Panc1 (cell line): ENCODE measurements at regions not wholly inside any gene's neighbourhood (a gene's known extent, or its start where the extent isn't known, plus 50 kb on each side); places are given as distances from the start of the nearest gene placed in this dataset.
"Not testable (repeated sequence)": the region's sequence is repeated elsewhere in the genome, so short reads cannot be mapped to it uniquely, and the experiment has no call there.

ENCODE experiments used
- ATAC-seq: fragments of 200-7000 bp; cut with Tn5 transposase; 2 replicates; pipeline ENCODE4 v1.9.1; 2020; ENCODE audit warnings: mild to moderate bottlenecking, moderate library complexity
- BruUV-seq: library from RNA; stranded (reverse); fragments of 400-500 nt; replicated peaks from 2 replicates; lab custom pipeline; 2021; lab: Mats Ljungman, UMichigan
- CTCF ChIA-PET: fragments of 300-600 bp; sonication (Branson Sonifier 250); formaldehyde crosslinking; loops from one replicate; lab custom pipeline; 2022; ENCODE audit warnings: antibody characterized with exemption; lab: Charles Lee
- POLR2A ChIA-PET: fragments of 300-600 bp; sonication (Branson Sonifier 250); formaldehyde crosslinking; loops from one replicate; lab custom pipeline; 2022; ENCODE audit warnings: antibody characterized with exemption; lab: Charles Lee
- DNase-seq: peaks from one replicate; pipeline ENCODE4 v3.0.0-alpha.2; 2010; ENCODE audit warnings: low read depth, low spot score
- H3K27ac ChIP-seq: 2 replicates; pipeline ENCODE4 v1.5.1; 2011; ENCODE audit warnings: mild to moderate bottlenecking, low read length, inconsistent platforms
- H3K27me3 ChIP-seq: fragments of 200-500 bp; sonication (Bioruptor generic); 2 replicates; pipeline ENCODE4 v1.6.0; 2014; ENCODE audit warnings: low read length, inconsistent platforms; ENCODE audit not compliant: control insufficient read depth, insufficient read depth
- H3K36me3 ChIP-seq: fragments of 200-500 bp; sonication (Bioruptor generic); 2 replicates; pipeline ENCODE4 v1.5.1; 2014; ENCODE audit warnings: inconsistent platforms, mild to moderate bottlenecking, low read length, moderate library complexity; ENCODE audit not compliant: control insufficient read depth, insufficient read depth
- H3K4me1 ChIP-seq: 2 replicates; pipeline ENCODE4 v1.5.1; 2011; ENCODE audit warnings: inconsistent platforms, mild to moderate bottlenecking, low read length, moderate library complexity; ENCODE audit not compliant: control insufficient read depth, insufficient read depth
- H3K4me3 ChIP-seq, 2 experiments: 2 replicates each; pipeline ENCODE4 v1.5.1; 2011 to 2012; ENCODE audit warnings: low read depth in 2 of 2, low read length in 2 of 2, mild to moderate bottlenecking in 2 of 2, inconsistent platforms in 1 of 2, moderate library complexity in 1 of 2
- H3K9me3 ChIP-seq: fragments of 200-500 bp; sonication (Bioruptor generic); 2 replicates; pipeline ENCODE4 v1.5.1; 2014; ENCODE audit warnings: low read depth, mild to moderate bottlenecking, inconsistent platforms, low read length, moderate library complexity; ENCODE audit not compliant: control insufficient read depth, insufficient read depth
- CTCF ChIP-seq: fragments of 450-650 bp; IDR thresholded peaks from 2 replicates; pipeline ENCODE4 v1.5.1; 2017; ENCODE audit warnings: mild to moderate bottlenecking
- POLR2AphosphoS5 ChIP-seq: IDR thresholded peaks from 2 replicates; pipeline ENCODE4 v1.6.1; 2012; ENCODE audit warnings: mild to moderate bottlenecking, low read depth, low read length, moderate library complexity
- REST ChIP-seq, 2 experiments: IDR thresholded peaks; 2 replicates each; pipeline ENCODE4 v1.6.1; 2011 to 2012; ENCODE audit warnings: low read depth in 2 of 2, control low read depth in 1 of 2, low read length in 1 of 2, mild to moderate bottlenecking in 1 of 2, moderate library complexity in 1 of 2; ENCODE audit not compliant: insufficient read depth in 1 of 2
- SIN3A ChIP-seq: IDR thresholded peaks from 2 replicates; pipeline ENCODE4 v1.6.1; 2012; ENCODE audit warnings: low read depth, mild to moderate bottlenecking, low read length, moderate library complexity, borderline replicate concordance; ENCODE audit not compliant: insufficient read depth
- TCF7L2 ChIP-seq: IDR thresholded peaks from 2 replicates; pipeline ENCODE4 v1.6.1; 2011; ENCODE audit warnings: mild to moderate bottlenecking, low read depth, low read length, inconsistent platforms
- in situ Hi-C: cut with HindIII; loops from 2 replicates; pipeline ENCODE4 v1.10.0; 2016; ENCODE audit warnings: low sequenced_read_pairs, low pct_unique_long_range_greater_than_20kb
- intact Hi-C: fragments of 100-400 bp; cut with micrococcal nuclease; formaldehyde crosslinking; loops from one replicate; pipeline ENCODE4 v1.10.0; 2022; ENCODE audit not compliant: unreplicated experiment

GRCh38 chr12:47337581-47337980, 257.8 kb upstream of the AMIGO2 start:
- Histone ChIP-seq H3K27ac (no peak overlapping the region), H3K4me3 (no peak overlapping the region), H3K4me1 (no peaks in the 10 kb centered on the region), H3K27me3 (no peaks in the 10 kb centered on the region), H3K36me3 (no peaks in the 10 kb centered on the region), H3K9me3 (no peaks in the 10 kb centered on the region; the same call in 1 of the 2 replicates)
- DNase-seq (no peak), ATAC-seq (no peak)
- ChIA-PET CTCF (no interaction called here), POLR2A (no interaction called here)
- no peak for TF ChIP-seq SIN3A
- TF ChIP-seq REST (IDR thresholded peaks at IDR 0.05; ENCODE audit: insufficient read depth in 1 of 2, low read depth in 2 of 2, low read length in 1 of 2): no peak
- no peak for TF ChIP-seq CTCF
- no peak for TF ChIP-seq TCF7L2
- TF ChIP-seq POLR2AphosphoS5: no peak
- in situ Hi-C loops: no loop called here
- BruUV-seq: no TSS peak
- intact Hi-C loops: no loop called here

DNA sequence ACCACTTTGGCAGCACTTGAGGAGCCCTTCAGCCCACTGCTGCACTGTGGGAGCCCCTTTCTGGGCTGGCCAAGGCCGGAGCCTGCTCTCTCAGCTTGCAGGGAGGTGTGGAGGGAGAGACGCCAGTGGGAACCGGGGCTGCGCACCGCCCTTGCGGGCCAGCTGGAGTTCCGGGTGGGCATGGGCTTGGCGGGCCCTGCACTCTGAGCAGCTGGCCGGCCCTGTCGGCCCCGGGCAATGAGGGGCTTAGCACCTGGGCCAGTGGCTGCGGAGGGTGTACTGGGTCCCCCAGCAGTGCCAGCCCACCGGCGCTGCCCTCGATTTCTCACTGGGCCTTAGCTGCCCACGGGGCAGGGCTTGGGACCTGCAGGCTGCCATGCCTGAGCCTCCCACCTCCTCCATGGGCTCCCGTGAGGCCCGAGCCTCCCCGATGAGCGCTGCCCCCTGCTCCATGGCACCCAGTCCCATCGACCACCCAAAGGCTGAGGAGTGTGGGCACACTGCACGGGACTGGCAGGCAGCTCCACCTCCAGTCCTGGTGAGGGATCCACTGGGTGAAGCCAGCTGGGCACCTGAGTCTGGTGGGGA, 253.6 kb upstream of the AMIGO2 start:
- ATAC-seq, CTCF ChIA-PET, in situ Hi-C loops, POLR2A ChIA-PET, intact Hi-C loops, H3K27ac ChIP-seq, H3K27me3 ChIP-seq, H3K36me3 ChIP-seq, DNase-seq, H3K9me3 ChIP-seq, H3K4me3 ChIP-seq, H3K4me1 ChIP-seq, BruUV-seq: not testable (repeated sequence)

DNA sequence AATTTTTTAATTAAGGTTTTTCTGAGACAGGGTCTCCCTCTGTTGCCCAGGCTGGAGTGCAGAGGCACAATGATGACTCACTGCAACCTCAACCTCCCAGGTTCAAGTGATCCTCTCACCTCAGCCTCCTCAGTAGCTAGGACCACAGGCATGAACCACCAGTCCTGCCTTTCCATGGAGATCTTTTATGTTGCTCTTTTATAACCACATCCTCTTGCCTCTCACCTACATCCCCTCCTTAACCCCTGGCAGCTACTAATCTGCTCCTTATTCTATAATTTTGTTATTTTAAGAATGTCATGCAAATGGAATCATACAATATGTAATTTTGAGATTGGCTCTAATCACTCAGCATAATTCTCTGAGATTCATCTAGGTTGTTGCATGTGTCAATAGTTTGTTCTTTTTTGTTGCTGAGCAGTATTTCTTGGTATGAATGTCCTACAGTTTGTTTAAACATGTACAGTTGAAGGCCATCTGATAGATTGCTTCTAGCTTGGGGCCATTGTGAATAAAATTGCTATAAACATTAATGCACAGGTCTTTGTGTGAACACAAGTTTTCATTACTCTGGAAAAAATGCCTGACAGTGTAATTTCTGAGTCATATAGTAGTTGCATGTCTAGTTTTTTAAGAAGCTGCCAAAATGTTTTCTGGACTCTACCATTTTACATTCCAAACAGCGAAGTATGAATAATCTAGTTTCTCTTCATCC, 249.2 kb upstream of the AMIGO2 start:
- DNase-seq: no peak
- no TSS peak for BruUV-seq
- CTCF ChIA-PET: no interaction called here
- no peaks in the 10 kb centered on the region for H3K36me3 ChIP-seq
- in situ Hi-C loops (no loop called here), intact Hi-C loops (no loop called here)
- no peaks in the 10 kb centered on the region for H3K27me3 ChIP-seq
- no peaks in the 10 kb centered on the region for H3K9me3 ChIP-seq
- no peak overlapping the region for H3K27ac ChIP-seq
- H3K4me3 ChIP-seq: no peak overlapping the region
- TF ChIP-seq SIN3A: no peak
- no peaks in the 10 kb centered on the region for H3K4me1 ChIP-seq
- no peak for ATAC-seq
- POLR2A ChIA-PET: no interaction called here
